Upper lobe of right lung (tissue), 1 donor: ENCODE measurements at regions not wholly inside any gene's neighbourhood (a gene's known extent, or its start where the extent isn't known, plus 50 kb on each side); places are given as distances from the start of the nearest gene placed in this dataset.

ENCODE experiments used
- ATAC-seq: fragments of 200-7000 bp; cut with Tn5 transposase; one replicate; pipeline ENCODE4 v1.9.1; 2020; ENCODE audit warnings: mild to moderate bottlenecking, moderate library complexity
- DNase-seq: peaks from one replicate; pipeline ENCODE4 v3.0.0-alpha.2; 2020
- H3K27ac ChIP-seq: fragments of 200-600 bp; one replicate; pipeline ENCODE4 v1.8.0; 2022
- H3K27me3 ChIP-seq: fragments of 200-600 bp; one replicate; pipeline ENCODE4 v1.8.0; 2022; ENCODE audit warnings: mild to moderate bottlenecking
- H3K36me3 ChIP-seq: fragments of 200-600 bp; one replicate; pipeline ENCODE4 v1.8.0; 2022
- H3K4me1 ChIP-seq: fragments of 200-600 bp; one replicate; pipeline ENCODE4 v1.8.0; 2022
- H3K4me3 ChIP-seq: fragments of 200-600 bp; one replicate; pipeline ENCODE4 v1.8.0; 2022; ENCODE audit warnings: mild to moderate bottlenecking
- H3K9me3 ChIP-seq: fragments of 200-600 bp; one replicate; pipeline ENCODE4 v1.8.0; 2022
- CTCF ChIP-seq: fragments of 200-600 bp; IDR thresholded peaks from one replicate; pipeline ENCODE4 v1.8.0; 2022; ENCODE audit warnings: antibody characterized with exemption
- intact Hi-C: fragments of 100-400 bp; cut with DNase I; formaldehyde crosslinking; loops from one replicate; pipeline ENCODE4 v1.11.0; 2022
- donor health status: DM: no; HTN: yes; CAD: no; lungs with severe emphysema.

- Histone ChIP-seq H3K4me1 (no peaks in the 10 kb centered on the region), H3K4me3 (no peak overlapping the region), H3K36me3 (no peaks in the 10 kb centered on the region), H3K9me3 (no peaks in the 10 kb centered on the region), H3K27ac (no peak overlapping the region), H3K27me3 (no peaks in the 10 kb centered on the region)
- TF ChIP-seq CTCF, result no peak
- intact Hi-C loops, result no loop called here
- no peak for ATAC-seq
- DNase-seq, result no peak
Measured at GRCh38 chr5:15320871-15321270, 179.1 kb upstream of the FBXL7 start.

GRCh38 chr5:15304914-15305834, 194.8 kb upstream of the FBXL7 start:
- Histone ChIP-seq H3K4me3 (no peak overlapping the region), H3K27me3 (no peaks in the 10 kb centered on the region), H3K4me1 (no peaks in the 10 kb centered on the region), H3K27ac (no peak overlapping the region), H3K9me3 (no peaks in the 10 kb centered on the region), H3K36me3 (no peaks in the 10 kb centered on the region)
- intact Hi-C loops, result no loop called here
- DNase-seq (no peak), ATAC-seq (no peak)
- TF ChIP-seq CTCF, result no peak

DNA sequence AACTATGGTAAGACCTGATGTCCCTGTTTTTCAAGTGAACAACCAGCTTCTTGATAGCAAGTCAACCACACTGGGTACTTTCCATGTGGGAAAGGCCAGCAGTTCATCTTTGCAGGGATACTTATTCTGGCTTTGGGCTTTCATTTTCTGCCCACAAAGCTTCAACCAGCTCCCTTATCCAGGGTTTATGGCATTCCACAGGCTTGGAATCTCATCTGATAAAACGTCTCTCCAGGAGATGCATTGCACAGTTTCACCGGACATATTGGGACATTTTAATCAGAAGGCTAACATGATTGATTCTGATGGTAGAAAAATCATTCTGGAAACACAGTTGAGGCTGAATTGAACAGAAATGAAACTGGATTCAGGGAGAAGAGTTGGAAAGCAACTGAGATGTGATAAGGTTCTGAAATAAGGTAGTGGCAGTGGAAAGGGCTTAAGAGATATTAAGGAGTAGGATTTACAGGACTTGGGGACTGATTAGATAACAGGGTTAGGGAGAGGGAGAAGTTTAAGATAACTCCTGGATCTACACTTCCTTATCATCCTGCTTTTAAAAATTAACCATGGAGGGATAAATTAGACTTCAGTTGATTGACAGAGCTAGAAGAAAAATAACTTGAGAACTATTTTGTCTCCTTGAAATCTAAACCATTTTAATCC, 195.8 kb upstream of the FBXL7 start:
- Histone ChIP-seq H3K9me3 (no peaks in the 10 kb centered on the region), H3K36me3 (no peaks in the 10 kb centered on the region), H3K4me3 (no peak overlapping the region), H3K4me1 (no peaks in the 10 kb centered on the region), H3K27me3 (no peaks in the 10 kb centered on the region), H3K27ac (no peak overlapping the region)
- no peak for ATAC-seq
- no peak for DNase-seq
- intact Hi-C loops, result no loop called here
- no peak for TF ChIP-seq CTCF

GRCh38 chr5:15300141-15300540, 199.8 kb upstream of the FBXL7 start:
- no peak for TF ChIP-seq CTCF

DNA sequence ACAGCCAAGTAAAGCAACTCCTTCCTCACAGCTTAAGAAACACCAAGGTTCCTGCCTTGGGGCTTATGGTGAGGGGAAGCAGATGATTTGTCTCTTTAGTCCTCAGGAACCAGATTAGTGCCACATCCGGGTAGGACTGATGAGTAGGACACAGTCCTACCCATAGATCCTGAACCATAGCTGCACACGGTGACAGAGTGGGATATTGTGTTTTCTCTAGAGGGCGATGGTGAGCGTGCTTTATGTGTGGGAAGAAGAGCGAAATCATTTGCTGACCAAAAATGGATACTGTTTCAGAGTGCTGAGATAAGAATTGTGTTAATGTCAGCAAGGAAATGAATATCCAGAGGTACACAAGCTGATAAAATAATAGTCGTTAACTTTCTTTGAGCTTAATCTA, 209.0 kb upstream of the FBXL7 start:
- Histone ChIP-seq H3K9me3 (no peaks in the 10 kb centered on the region), H3K27me3 (no peaks in the 10 kb centered on the region), H3K4me3 (no peak overlapping the region), H3K27ac (no peak overlapping the region), H3K36me3 (no peaks in the 10 kb centered on the region), H3K4me1 (no peaks in the 10 kb centered on the region)
- TF ChIP-seq CTCF, result no peak
- intact Hi-C loops, result no loop called here
- DNase-seq (no peak), ATAC-seq (no peak)

More at GRCh38 chr5:15300141-15300540, 199.8 kb upstream of the FBXL7 start:
- H3K36me3 ChIP-seq, result no peaks in the 10 kb centered on the region
- intact Hi-C loops, result no loop called here
- no peaks in the 10 kb centered on the region for H3K4me1 ChIP-seq
- ATAC-seq (no peak), DNase-seq (no peak)
- no peaks in the 10 kb centered on the region for H3K27me3 ChIP-seq
- H3K4me3 ChIP-seq, result no peak overlapping the region
- H3K9me3 ChIP-seq, result no peaks in the 10 kb centered on the region
- no peak overlapping the region for H3K27ac ChIP-seq
